ENCODE measurements at regions not wholly inside any gene's neighbourhood (a gene's known extent, or its start where the extent isn't known, plus 50 kb on each side); places are given as distances from the start of the nearest gene placed in this dataset.

DNA sequence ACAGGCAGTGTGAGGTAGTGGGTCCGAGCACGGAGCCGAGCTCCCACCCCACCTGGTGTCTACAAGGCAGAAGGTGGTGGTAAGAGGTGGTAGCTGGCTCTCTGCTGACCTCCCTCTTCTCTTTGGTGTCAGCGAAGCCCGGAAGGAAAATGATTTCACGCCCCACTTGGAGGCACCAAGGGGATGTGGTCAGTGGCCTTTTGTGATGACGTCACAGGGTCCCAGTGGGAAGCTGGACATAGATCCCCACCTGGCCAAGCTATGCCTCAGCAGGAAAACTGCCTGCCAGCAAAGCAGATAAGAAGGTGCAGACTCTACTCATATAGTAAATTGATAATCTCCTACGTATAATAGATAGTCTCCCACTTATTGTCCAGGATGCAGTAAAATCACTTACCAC lies 183.7 kb upstream of the ALKAL2 start:
- no peak for DNase-seq

DNA sequence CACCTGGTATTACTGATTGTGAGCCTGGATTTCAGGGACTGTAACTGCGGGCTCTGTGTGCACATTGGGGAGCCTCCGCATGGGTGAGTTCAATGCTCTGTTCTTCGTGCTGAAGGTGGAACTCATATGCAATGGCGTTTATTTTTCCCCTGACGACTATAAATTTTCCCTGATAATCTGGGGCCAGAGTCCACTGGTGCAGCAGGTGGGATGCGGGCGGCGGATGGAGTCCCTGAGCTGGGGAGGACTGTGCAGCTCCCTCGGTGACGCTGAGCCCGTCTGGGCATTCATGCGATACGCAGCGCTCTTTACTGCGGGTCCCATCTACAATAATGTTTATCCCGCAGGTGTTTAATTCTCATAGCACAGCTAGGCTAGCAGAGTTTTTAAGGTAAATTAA lies 181.6 kb upstream of the ALKAL2 start:
- DNase-seq = no peak

GRCh38 chr2:468648-469336 lies 180.9 kb upstream of the ALKAL2 start:
- no peak for DNase-seq

DNA sequence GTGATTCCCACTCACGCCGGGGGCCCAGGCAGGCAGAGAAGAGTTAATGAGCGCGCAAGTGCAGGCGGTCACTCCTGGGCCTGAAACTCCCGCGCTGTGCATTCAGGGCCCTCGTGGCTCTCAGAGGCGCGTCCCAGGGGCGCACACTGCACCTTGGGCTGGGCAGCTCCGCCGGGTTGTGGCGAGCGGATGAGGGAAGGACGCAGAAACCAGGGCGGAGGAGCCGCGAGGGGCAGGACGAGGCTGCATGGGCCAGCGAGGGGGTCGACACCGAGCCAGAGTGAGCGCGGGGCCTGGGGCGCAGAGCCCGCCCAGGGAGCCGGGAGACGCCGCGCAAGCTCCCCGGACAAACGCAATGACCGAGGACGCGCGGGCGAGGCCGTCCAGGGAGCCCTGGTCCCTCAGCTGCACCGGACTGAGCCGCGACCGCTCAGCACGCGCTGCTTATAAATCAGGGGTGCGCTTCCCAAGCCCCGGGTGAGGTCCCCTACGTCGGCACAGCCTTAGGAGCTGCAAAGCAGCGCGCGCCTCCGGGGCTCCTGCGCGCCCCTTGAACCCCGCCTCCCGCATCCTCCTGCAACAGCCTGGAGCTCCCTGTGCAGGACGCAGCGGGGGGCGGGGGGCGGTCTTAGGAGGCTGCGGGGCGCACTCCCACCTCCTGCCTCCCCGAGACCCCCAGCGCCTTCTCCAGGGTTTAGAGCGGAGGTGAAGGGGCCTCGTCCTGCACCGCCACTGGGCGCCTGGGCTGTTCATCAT lies 180.2 kb upstream of the ALKAL2 start:
- no peak for DNase-seq

- no peak for DNase-seq
Measured at GRCh38 chr2:467543-467891, 179.6 kb upstream of the ALKAL2 start.

GRCh38 chr2:467101-467500 lies 179.2 kb upstream of the ALKAL2 start:
- DNase-seq = no peak

DNA sequence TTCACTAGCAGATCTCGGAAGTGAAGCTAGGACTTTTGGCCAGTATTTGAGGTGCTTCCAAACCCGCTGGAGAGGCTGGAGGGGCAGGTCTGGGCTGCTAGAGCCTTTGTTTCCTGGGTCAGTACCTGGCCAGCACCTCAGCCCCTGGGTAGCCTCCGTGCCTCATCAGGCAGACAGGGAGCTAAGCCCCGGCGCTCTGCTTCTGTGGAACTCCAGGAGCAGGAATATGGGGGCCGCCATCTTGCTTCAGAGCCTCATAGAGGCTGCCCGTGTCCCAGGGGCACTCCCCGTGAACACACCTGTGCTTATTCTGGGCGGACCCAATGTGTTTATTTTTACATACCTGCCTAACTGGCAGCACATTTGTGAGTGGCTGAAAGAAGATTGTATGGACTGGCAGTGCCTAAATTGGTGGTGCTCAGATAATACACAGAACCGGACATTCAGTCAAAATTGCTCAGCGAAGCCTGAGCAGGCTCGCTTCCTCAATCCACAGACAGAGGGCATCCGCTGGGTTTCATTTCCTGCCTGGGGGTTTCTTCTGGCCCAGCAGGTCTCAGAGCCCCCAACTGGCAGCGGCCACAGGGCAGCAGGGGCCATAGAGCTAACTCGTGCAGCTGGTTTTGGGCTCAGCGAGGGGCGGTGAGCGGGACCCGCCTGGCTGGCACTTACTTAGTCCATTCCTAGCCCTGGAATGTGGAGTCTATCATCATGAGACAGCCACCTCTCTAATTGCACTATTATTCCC lies 176.8 kb upstream of the ALKAL2 start:
- no peak for DNase-seq

GRCh38 chr2:460861-461260 lies 173.0 kb upstream of the ALKAL2 start:
- no peak for DNase-seq

DNA sequence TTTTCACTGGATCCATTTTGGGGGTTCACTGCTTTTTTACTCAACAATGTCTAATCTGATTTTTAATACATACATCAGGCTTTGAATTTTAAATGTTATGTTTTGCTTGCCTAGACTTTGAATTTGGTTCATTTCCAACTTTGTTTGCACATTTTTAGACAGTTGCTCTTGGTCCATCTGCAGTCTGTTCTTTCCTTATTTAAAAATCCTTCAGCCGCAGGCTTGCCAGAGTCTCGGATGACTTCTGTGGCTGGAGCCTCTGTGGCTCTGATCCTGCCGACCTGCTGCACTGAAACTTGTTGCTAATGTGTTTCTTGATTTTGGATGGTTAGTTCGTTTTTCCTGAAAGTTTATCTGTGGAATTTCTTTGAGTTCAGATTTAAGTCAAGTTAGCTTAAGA lies 172.0 kb upstream of the ALKAL2 start:
- no peak for DNase-seq

DNA sequence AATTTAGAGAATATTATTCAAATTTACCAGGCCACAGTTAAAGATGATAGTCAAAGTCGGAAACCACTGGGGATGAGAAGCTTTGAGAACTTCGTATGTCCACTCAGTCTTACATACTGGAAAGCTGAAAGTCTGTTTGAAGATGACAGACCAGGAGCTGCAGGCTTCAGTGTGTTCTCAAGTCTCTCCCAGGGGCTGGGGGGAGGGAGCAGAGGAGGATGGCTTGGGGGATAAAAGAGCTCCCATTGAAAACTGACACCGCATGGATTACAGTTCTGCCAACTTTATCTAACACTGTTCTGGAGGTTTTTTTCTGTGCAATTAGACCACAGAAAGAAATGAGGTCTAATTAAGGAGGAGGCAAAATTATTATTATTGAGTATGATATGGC lies 170.5 kb upstream of the ALKAL2 start:
- DNase-seq = no peak

GRCh38 chr2:457792-458424 lies 170.0 kb upstream of the ALKAL2 start:
- no peak for DNase-seq

- DNase-seq = no peak
Measured at GRCh38 chr2:457262-457661, 169.4 kb upstream of the ALKAL2 start.

GRCh38 chr2:455913-456312 lies 168.0 kb upstream of the ALKAL2 start:
- DNase-seq = no peak

DNA sequence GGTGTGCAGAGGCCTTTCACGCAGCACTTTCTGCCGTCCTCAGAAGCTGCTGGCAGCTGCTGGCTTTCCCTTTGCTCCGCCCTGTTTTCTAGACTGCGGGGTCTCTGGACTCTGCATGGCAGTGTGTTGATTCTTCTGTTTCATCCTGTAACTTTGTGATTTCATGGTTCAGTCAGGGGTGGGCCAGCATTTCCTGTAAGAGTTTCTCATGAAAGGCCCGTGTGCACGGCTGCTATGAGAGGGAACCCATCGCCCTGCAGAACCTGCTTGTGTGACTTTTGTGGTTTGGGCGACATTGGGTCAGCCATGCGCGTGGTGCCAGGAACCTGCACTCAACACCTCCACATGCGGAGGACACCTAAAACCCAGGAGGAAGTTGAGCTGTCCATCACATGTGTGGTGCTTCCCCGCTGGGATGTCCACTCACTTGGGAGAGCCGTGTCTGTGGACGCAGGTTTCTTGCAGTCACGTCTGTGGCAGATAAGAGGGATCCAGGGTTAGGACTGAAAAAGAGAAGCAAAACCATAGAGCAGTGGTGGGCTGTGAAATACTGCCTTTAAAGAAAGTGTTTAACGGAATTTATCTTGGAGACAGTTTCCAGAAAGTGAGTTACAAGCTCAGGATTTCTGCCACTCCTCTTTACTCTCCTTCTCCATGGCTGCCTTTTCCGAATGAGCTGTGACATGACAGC lies 167.3 kb upstream of the ALKAL2 start:
- no peak for DNase-seq

DNA sequence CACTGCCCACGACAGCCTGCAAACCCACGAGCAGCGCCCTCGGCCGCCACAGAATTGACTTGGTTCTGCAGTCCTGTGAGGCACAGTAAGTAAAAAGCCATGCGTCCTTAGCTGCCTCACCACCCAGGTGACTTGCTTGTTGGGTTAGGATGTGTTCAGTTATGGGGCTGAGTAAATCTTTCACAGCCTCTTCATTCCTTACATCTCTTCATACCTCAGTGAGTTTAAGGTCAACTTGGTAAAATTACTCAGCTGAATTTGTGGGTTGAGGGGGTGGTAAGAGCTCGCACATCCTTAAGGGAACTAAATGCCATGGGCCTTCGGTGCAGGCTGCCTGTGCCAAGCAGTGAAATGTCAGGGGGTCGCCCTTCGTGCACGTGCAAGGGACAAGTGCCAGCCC lies 165.2 kb upstream of the ALKAL2 start:
- no peak for DNase-seq

GRCh38 chr2:451495-451894 lies 163.6 kb upstream of the ALKAL2 start:
- no peak for DNase-seq

DNA sequence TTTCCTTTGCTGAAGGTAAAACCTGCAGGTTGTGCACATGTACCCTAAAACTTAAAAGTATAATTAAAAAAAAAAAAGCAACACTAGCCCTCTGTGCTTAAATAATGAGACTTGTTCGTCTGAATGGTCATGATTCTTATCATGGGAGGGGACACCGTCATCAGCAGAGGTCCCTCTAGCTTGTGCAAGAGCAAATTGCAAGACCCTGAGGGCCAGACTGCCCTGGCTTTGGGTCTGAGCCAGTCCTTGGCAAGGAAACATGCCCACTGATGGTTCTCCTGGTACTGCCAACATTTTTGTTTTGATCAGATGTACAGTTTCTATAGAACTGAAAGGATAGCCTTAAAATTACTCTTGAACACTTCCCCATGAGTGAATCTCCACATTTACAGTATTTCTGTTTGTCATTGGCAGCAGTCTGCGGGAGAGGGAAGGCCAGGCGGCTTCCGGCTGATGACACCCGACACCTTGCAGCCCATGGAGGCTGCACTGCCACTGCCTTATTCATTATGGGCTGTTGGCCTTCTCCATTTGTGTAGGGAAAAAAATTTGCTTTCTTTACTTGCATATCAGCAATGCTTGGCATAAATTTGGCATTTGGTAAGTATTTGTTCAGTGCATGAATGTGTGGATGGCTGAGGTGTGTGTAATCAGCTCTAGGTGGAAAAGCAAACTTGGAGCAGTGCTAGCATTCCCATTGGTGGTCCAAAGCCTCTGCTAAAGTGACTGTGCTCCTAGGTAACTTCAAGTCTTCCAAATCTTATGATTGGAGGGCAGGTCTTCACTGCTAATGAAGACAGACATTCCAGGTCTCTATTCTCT lies 161.6 kb upstream of the ALKAL2 start:
- no peak for DNase-seq

GRCh38 chr2:447902-448665 lies 160.2 kb upstream of the ALKAL2 start:
- no peak for DNase-seq

- DNase-seq = no peak
Measured at GRCh38 chr2:446963-447530, 159.2 kb upstream of the ALKAL2 start.

- no peak for DNase-seq
Measured at GRCh38 chr2:446303-446874, 158.5 kb upstream of the ALKAL2 start.

DNA sequence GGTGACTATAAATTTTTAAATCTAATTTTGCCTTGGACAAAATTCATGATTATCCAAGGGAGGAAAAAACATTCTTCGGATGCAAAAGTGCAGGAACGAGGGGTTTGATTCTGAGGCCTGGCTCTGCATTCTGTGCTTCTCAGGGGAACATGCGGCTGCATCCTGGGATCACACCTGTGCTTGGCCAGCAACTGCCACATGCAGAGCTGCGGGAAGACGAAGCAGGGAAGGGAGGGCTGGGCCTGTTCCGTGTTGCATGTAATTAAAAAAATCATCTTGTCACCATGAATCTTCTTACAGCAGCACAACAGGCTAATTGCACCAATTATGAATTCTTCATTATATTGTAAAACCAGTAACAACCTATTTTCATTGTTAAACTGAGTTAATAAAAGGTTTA lies 158.0 kb upstream of the ALKAL2 start:
- DNase-seq = no peak
